ENCODE measurements at regions not wholly inside any gene's neighbourhood (a gene's known extent, or its start where the extent isn't known, plus 50 kb on each side); places are given as distances from the start of the nearest gene placed in this dataset.

DNA sequence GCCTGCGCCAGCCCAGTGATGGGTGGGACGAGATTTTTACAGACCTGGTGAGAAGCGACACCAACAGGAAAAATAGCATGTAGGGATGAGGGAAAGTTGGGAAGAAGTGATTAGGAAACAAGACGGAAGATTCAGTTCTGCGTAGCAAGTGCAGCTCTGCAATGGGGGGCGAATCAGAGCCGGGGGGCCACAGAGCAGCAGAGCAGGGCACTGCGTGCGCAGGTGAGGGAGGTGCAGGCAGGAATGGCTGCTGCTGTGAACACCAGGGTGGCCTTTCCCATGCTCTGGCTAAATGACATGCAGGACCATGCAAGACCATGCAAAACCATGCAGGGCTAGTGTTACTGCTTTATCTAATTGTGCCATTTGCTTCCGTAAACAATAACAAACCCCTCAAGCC is 442.7 kb upstream of the FRG1 start:
- Histone ChIP-seq H3K9me3 (no peaks in the 10 kb centered on the region), H3K4me1 (no peaks in the 10 kb centered on the region), H3K36me3 (no peaks in the 10 kb centered on the region), H3K4me3 (no peak overlapping the region), H3K27me3 (peaks cover 0 to 7% (median 0%) of the 10 kb centered on the region in 4 donors), H3K27ac (replicated peaks in 1 of 4) (no peak overlapping the region)
- no peak for DNase-seq (ENCODE audit: extremely low spot score)
- TF ChIP-seq, protein P1, sequence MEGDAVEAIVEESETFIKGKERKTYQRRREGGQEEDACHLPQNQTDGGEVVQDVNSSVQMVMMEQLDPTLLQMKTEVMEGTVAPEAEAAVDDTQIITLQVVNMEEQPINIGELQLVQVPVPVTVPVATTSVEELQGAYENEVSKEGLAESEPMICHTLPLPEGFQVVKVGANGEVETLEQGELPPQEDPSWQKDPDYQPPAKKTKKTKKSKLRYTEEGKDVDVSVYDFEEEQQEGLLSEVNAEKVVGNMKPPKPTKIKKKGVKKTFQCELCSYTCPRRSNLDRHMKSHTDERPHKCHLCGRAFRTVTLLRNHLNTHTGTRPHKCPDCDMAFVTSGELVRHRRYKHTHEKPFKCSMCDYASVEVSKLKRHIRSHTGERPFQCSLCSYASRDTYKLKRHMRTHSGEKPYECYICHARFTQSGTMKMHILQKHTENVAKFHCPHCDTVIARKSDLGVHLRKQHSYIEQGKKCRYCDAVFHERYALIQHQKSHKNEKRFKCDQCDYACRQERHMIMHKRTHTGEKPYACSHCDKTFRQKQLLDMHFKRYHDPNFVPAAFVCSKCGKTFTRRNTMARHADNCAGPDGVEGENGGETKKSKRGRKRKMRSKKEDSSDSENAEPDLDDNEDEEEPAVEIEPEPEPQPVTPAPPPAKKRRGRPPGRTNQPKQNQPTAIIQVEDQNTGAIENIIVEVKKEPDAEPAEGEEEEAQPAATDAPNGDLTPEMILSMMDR (IDR thresholded peaks at IDR 0.05): no peak
- no peak for TF ChIP-seq POLR2A (IDR thresholded peaks at IDR 0.05; ENCODE audit: low read depth)
- TF ChIP-seq POLR2AphosphoS5 (IDR thresholded peaks at IDR 0.05): no peak
- no peak for TF ChIP-seq EP300 (IDR thresholded peaks at IDR 0.05)
- intact Hi-C loops (cut with DNase I): no loop called here
- 85% methylated on average over 10 of the region's 10 CpGs for WGBS

DNA sequence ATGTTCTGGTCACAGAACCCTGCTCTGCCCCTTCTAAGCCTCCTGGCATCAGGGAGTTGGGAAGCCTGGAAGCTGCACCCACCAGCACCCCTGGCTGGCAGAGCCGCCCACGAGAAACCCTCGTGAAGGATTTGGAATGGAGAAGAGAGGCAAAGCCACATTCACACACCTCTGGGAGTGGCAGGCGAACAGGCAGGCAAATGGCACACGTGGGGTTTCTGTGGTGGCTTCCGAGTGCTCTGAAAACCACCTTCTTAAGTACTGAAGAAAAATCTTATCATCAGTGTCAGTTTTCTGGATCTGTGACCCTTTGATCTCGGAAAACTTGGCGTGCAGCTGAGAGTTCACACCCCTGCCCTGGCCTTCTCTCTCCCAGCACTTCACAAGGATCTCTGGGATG is 442.2 kb upstream of the FRG1 start:
- Histone ChIP-seq H3K9me3 (no peaks in the 10 kb centered on the region), H3K27ac (replicated peaks in 1 of 4) (no peak overlapping the region), H3K4me3 (no peak overlapping the region), H3K27me3 (peaks cover 0 to 7% (median 0%) of the 10 kb centered on the region in 4 donors), H3K36me3 (no peaks in the 10 kb centered on the region), H3K4me1 (no peaks in the 10 kb centered on the region)
- no peak for DNase-seq (ENCODE audit: extremely low spot score)
- intact Hi-C loops (cut with DNase I): no loop called here
- WGBS: 65% methylated on average over 8 of the region's 8 CpGs
- TF ChIP-seq, protein P1 (IDR thresholded peaks at IDR 0.05): no peak
- no peak for TF ChIP-seq POLR2AphosphoS5 (IDR thresholded peaks at IDR 0.05)
- no peak for TF ChIP-seq EP300 (IDR thresholded peaks at IDR 0.05)
- no peak for TF ChIP-seq POLR2A (IDR thresholded peaks at IDR 0.05; ENCODE audit: low read depth)

DNA sequence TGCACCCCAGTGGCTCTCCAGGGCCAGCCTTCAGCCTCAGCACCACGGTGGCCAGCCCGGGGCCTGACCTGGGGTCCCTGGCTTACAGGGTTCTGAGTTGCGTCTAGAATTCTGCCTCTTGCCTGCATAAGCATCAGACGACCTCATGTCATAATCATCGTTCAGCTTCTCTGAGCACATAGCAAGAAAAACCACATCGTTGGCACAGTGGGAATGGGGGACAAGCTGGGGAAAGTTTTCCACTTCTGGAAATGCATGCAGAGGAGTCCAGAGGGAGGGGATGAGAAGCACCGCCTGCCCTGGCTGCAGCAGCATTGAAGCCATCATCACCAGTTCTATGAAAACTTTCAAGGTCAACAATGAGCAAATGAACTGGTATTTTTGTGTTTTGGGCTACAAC is 441.0 kb upstream of the FRG1 start:
- Histone ChIP-seq H3K27me3 (peaks cover 0 to 7% (median 0%) of the 10 kb centered on the region in 4 donors), H3K4me3 (no peak overlapping the region), H3K4me1 (no peaks in the 10 kb centered on the region), H3K9me3 (no peaks in the 10 kb centered on the region), H3K36me3 (no peaks in the 10 kb centered on the region), H3K27ac (replicated peaks in 1 of 4) (no peak overlapping the region)
- WGBS: 78% methylated on average over 5 of the region's 7 CpGs
- TF ChIP-seq POLR2A (IDR thresholded peaks at IDR 0.05; ENCODE audit: low read depth): no peak
- TF ChIP-seq, protein P1 (IDR thresholded peaks at IDR 0.05): no peak
- no peak for TF ChIP-seq EP300 (IDR thresholded peaks at IDR 0.05)
- no peak for DNase-seq (ENCODE audit: extremely low spot score)
- intact Hi-C loops (cut with DNase I): no loop called here

DNA sequence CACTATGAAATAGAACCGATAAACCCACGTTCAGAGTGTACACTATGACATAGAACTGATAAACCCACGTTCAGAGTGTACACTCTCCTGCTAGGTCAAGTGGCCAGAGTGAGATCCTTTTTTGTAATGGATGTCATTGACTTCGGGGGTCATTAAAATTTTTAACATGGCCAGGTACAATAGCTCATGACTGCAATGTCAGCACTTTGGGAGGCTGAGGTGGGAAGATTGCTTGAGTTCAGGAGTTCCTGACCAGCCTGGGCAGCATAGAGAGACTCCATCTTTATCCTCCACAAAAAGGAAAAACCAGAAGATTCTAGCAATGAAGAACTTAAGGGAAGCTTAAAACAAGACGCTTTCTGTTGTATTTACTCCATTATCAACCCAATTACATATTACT is 439.7 kb upstream of the FRG1 start:
- Histone ChIP-seq H3K27me3 (peaks cover 0 to 7% (median 0%) of the 10 kb centered on the region in 4 donors), H3K36me3 (no peaks in the 10 kb centered on the region), H3K4me3 (no peak overlapping the region), H3K4me1 (no peaks in the 10 kb centered on the region), H3K27ac (replicated peaks in 1 of 4) (no peak overlapping the region), H3K9me3 (no peaks in the 10 kb centered on the region)
- TF ChIP-seq POLR2AphosphoS5 (IDR thresholded peaks at IDR 0.05): no peak
- TF ChIP-seq, protein P1 (IDR thresholded peaks at IDR 0.05): no peak
- TF ChIP-seq EP300 (IDR thresholded peaks at IDR 0.05): no peak
- TF ChIP-seq POLR2A (IDR thresholded peaks at IDR 0.05; ENCODE audit: low read depth): no peak
- DNase-seq (ENCODE audit: extremely low spot score): no peak
- WGBS: 79% methylated on average over 5 of the region's 5 CpGs
- intact Hi-C loops (cut with DNase I): no loop called here

DNA sequence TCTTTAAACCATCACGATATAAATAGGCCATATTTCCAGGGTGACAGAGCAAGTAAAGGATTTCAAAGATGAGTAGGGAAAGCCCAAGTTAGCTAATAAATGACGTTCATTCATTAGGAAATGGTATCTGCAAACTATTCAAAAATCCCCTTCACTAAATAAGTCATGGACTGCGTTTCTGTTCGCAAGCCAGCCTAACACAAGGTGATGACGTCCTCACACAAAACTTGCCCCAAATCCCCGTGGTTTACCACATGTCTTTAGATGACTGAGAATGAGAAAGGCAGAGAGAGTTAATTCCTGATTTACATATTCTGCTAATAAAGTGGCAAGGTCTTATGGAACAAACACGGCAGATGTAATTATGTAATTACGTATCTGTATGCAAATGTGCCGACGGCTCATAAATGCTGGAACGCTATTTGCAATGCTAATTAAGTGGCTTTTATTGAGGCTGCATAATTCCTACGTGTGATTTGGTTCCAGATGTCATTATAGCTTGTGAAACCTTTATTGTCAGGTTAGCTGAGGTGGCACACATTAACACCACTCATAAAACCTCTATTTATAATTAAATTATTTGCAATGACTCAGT is 437.7 kb upstream of the FRG1 start:
- H3K4me3 ChIP-seq: no peak overlapping the region
- H3K9me3 ChIP-seq: no peaks in the 10 kb centered on the region
- intact Hi-C loops (cut with DNase I): no loop called here
- H3K4me1 ChIP-seq: no peaks in the 10 kb centered on the region
- no peak overlapping the region for H3K27ac ChIP-seq (replicated peaks in 1 of 4)
- H3K27me3 ChIP-seq: no peaks in the 10 kb centered on the region
- 85% methylated on average over 12 of the region's 12 CpGs for WGBS
- no peaks in the 10 kb centered on the region for H3K36me3 ChIP-seq
- no peak for DNase-seq (ENCODE audit: extremely low spot score)
- TF ChIP-seq POLR2AphosphoS5 (IDR thresholded peaks at IDR 0.05) (no peak), EP300 (IDR thresholded peaks at IDR 0.05) (no peak), POLR2A (IDR thresholded peaks at IDR 0.05; ENCODE audit: low read depth) (no peak)
- TF ChIP-seq, protein P1 (IDR thresholded peaks at IDR 0.05): no peak
